HepG2 (cell line): ENCODE measurements at regions not wholly inside any gene's neighbourhood (a gene's known extent, or its start where the extent isn't known, plus 50 kb on each side); places are given as distances from the start of the nearest gene placed in this dataset.

Experiments used
- CBX2 ChIP-seq, 2 experiments: fragments of 200-600 bp in 1 of 2; sonication (generic); formaldehyde crosslinking in 1 of 2; IDR thresholded peaks; 2 replicates each; pipeline versions ENCODE4 v1.7.0 to v1.8.1; 2018 to 2022; ENCODE audit warnings: low read depth in 2 of 2, low read length in 1 of 2, mild to moderate bottlenecking in 1 of 2, missing genetic modification reagents in 1 of 2
- FOXO4 ChIP-seq: sonication (generic); formaldehyde crosslinking; conservative IDR thresholded peaks from 2 replicates; pipeline ENCODE4 v1.8.1; 2023; ENCODE audit warnings: missing genetic modification reagents
- KDM1A ChIP-seq: IDR thresholded peaks from 2 replicates; pipeline ENCODE4 v1.6.1; 2016; ENCODE audit warnings: missing compliant biosample characterization
- TCF7L2 ChIP-seq: IDR thresholded peaks from 2 replicates; pipeline ENCODE4 v1.6.1; 2011; ENCODE audit warnings: mild to moderate bottlenecking, low read depth, low read length, moderate library complexity
- YY1 ChIP-seq: IDR thresholded peaks from 2 replicates; pipeline ENCODE4 v1.6.1; 2011; ENCODE audit warnings: low read length, low read depth, moderate library complexity, mild to moderate bottlenecking; ENCODE audit not compliant: insufficient read depth, insufficient replicate concordance
- ZNF121 ChIP-seq: sonication (generic); formaldehyde crosslinking; IDR thresholded peaks from 2 replicates; pipeline ENCODE4 v1.5.0; 2020; ENCODE audit warnings: mild to moderate bottlenecking, missing genetic modification reagents
- ZNF138 ChIP-seq: sonication (generic); formaldehyde crosslinking; IDR thresholded peaks from 2 replicates; pipeline ENCODE4 v1.5.0; 2020; ENCODE audit warnings: mild to moderate bottlenecking, low read depth, missing genetic modification reagents
- ZNF720 ChIP-seq: sonication (generic); formaldehyde crosslinking; IDR thresholded peaks from 2 replicates; pipeline ENCODE4 v1.4.0; 2020; ENCODE audit warnings: missing genetic modification reagents
- TF ChIP-seq, protein P1 (sequence below), 2 experiments: sonication (generic) in 1 of 2; formaldehyde crosslinking in 1 of 2; IDR thresholded peaks; 2 replicates each; pipeline versions ENCODE4 v1.5.1 to v1.6.1; 2011 to 2020; ENCODE audit warnings: borderline replicate concordance in 1 of 2, low read depth in 1 of 2, low read length in 1 of 2, mild to moderate bottlenecking in 1 of 2, missing genetic modification reagents in 1 of 2, moderate library complexity in 1 of 2
- TF ChIP-seq, protein P2 (sequence below): sonication (generic); formaldehyde crosslinking; IDR thresholded peaks from 2 replicates; pipeline ENCODE4 v1.8.1; 2023; ENCODE audit warnings: missing genetic modification reagents, mild to moderate bottlenecking, borderline replicate concordance
- TF ChIP-seq, protein P3 (sequence below): sonication (generic); formaldehyde crosslinking; IDR thresholded peaks from 2 replicates; pipeline ENCODE4 v1.5.0; 2020; ENCODE audit warnings: mild to moderate bottlenecking, missing genetic modification reagents, moderate library complexity
- TF ChIP-seq, protein P4 (sequence below): IDR thresholded peaks from 2 replicates; pipeline ENCODE4 v1.6.1; 2016; ENCODE audit warnings: mild to moderate bottlenecking
- TF ChIP-seq, protein P5 (sequence below), 2 experiments: IDR thresholded peaks; 2 replicates each; pipeline ENCODE4 v1.6.1; 2011 to 2012; ENCODE audit warnings: low read length in 2 of 2, borderline replicate concordance in 1 of 2, low read depth in 1 of 2, mild to moderate bottlenecking in 1 of 2, moderate library complexity in 1 of 2

DNA sequence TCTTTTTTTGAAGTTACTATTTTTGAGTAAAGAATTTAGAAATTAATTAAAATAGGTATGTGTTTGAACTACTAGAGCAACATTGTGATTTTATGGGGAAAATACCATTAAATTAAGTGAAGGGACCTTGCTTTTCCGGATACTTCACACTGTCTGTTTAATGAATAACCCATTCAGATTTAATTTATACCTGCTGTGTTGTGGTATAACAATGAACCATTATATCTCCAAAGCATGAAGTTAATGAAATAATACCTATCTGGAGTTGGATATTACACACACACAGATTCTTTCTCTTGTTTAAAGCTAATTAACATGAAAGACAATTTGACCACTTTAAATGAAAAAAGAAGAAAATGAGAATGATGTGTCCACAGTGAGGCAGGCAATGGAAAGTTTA lies 195.0 kb upstream of the GPRIN3 start:
- TF ChIP-seq, protein P1, sequence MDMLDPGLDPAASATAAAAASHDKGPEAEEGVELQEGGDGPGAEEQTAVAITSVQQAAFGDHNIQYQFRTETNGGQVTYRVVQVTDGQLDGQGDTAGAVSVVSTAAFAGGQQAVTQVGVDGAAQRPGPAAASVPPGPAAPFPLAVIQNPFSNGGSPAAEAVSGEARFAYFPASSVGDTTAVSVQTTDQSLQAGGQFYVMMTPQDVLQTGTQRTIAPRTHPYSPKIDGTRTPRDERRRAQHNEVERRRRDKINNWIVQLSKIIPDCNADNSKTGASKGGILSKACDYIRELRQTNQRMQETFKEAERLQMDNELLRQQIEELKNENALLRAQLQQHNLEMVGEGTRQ (IDR thresholded peaks at IDR 0.05; ENCODE audit: low read depth, low read length): no peak
- TF ChIP-seq, protein P1 (CRISPR knock-in tag; IDR thresholded peaks at IDR 0.05; ENCODE audit: borderline replicate concordance): no peak
- TF ChIP-seq, protein P2, sequence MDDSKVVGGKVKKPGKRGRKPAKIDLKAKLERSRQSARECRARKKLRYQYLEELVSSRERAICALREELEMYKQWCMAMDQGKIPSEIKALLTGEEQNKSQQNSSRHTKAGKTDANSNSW (CRISPR knock-in tag): no peak
- TF ChIP-seq, protein P3, sequence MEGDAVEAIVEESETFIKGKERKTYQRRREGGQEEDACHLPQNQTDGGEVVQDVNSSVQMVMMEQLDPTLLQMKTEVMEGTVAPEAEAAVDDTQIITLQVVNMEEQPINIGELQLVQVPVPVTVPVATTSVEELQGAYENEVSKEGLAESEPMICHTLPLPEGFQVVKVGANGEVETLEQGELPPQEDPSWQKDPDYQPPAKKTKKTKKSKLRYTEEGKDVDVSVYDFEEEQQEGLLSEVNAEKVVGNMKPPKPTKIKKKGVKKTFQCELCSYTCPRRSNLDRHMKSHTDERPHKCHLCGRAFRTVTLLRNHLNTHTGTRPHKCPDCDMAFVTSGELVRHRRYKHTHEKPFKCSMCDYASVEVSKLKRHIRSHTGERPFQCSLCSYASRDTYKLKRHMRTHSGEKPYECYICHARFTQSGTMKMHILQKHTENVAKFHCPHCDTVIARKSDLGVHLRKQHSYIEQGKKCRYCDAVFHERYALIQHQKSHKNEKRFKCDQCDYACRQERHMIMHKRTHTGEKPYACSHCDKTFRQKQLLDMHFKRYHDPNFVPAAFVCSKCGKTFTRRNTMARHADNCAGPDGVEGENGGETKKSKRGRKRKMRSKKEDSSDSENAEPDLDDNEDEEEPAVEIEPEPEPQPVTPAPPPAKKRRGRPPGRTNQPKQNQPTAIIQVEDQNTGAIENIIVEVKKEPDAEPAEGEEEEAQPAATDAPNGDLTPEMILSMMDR (CRISPR knock-in tag): no peak
- no peak for TF ChIP-seq KDM1A (CRISPR knock-in tag)
- TF ChIP-seq, protein P4, sequence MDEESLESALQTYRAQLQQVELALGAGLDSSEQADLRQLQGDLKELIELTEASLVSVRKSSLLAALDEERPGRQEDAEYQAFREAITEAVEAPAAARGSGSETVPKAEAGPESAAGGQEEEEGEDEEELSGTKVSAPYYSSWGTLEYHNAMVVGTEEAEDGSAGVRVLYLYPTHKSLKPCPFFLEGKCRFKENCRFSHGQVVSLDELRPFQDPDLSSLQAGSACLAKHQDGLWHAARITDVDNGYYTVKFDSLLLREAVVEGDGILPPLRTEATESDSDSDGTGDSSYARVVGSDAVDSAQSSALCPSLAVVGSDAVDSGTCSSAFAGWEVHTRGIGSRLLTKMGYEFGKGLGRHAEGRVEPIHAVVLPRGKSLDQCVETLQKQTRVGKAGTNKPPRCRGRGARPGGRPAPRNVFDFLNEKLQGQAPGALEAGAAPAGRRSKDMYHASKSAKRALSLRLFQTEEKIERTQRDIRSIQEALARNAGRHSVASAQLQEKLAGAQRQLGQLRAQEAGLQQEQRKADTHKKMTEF: no peak
- no peak for TF ChIP-seq YY1
- TF ChIP-seq ZNF121 (CRISPR knock-in tag): no peak
- TF ChIP-seq, protein P5, sequence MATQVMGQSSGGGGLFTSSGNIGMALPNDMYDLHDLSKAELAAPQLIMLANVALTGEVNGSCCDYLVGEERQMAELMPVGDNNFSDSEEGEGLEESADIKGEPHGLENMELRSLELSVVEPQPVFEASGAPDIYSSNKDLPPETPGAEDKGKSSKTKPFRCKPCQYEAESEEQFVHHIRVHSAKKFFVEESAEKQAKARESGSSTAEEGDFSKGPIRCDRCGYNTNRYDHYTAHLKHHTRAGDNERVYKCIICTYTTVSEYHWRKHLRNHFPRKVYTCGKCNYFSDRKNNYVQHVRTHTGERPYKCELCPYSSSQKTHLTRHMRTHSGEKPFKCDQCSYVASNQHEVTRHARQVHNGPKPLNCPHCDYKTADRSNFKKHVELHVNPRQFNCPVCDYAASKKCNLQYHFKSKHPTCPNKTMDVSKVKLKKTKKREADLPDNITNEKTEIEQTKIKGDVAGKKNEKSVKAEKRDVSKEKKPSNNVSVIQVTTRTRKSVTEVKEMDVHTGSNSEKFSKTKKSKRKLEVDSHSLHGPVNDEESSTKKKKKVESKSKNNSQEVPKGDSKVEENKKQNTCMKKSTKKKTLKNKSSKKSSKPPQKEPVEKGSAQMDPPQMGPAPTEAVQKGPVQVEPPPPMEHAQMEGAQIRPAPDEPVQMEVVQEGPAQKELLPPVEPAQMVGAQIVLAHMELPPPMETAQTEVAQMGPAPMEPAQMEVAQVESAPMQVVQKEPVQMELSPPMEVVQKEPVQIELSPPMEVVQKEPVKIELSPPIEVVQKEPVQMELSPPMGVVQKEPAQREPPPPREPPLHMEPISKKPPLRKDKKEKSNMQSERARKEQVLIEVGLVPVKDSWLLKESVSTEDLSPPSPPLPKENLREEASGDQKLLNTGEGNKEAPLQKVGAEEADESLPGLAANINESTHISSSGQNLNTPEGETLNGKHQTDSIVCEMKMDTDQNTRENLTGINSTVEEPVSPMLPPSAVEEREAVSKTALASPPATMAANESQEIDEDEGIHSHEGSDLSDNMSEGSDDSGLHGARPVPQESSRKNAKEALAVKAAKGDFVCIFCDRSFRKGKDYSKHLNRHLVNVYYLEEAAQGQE (IDR thresholded peaks at IDR 0.05; ENCODE audit: borderline replicate concordance in 1 of 2, low read depth in 1 of 2, low read length in 2 of 2): no peak
- TF ChIP-seq ZNF138 (CRISPR knock-in tag): no peak
- no peak for TF ChIP-seq TCF7L2
- no peak for TF ChIP-seq ZNF720
- no peak for TF ChIP-seq FOXO4 (CRISPR knock-in tag)
- no peak for TF ChIP-seq CBX2 (IDR thresholded peaks at IDR 0.05; ENCODE audit: low read depth, low read length)
- TF ChIP-seq CBX2 (CRISPR knock-in tag; IDR thresholded peaks at IDR 0.05; ENCODE audit: low read depth): no peak
